ENCODE measurements at regions not wholly inside any gene's neighbourhood (a gene's known extent, or its start where the extent isn't known, plus 50 kb on each side); places are given as distances from the start of the nearest gene placed in this dataset.

GRCh38 chr9:28267351-28267750, 694.1 kb upstream of the C9orf72 start:
- H2BK20ac ChIP-seq (ENCODE audit: low read depth, low read length, poor library complexity, severe bottlenecking) = no peak overlapping the region
- Mint-ChIP-seq H3K27me3 (ENCODE audit: low read depth) (no peaks in the 10 kb centered on the region), H3K27ac (no peak overlapping the region; a peak in 1 of 7 replicates), H3K4me3 (no peak overlapping the region), H3K9me3 (no peaks in the 10 kb centered on the region; a peak in 1 of 5 replicates), H3K4me1 (no peaks in the 10 kb centered on the region), H3K36me3 (ENCODE audit: insufficient read depth in 1 of 3, low read depth in 3 of 3) (no peaks in the 10 kb centered on the region)
- H4K91ac ChIP-seq (ENCODE audit: insufficient read length, low read depth, low read length) = no peak overlapping the region
- no peak overlapping the region for H2BK15ac ChIP-seq (ENCODE audit: low read depth, low read length)
- no peak overlapping the region for H3K4me2 ChIP-seq (ENCODE audit: insufficient read depth, insufficient read length, low read length)
- H3K56ac ChIP-seq (ENCODE audit: insufficient read length, low read depth, low read length) = no peak overlapping the region
- H3K27ac ChIP-seq (ENCODE audit: insufficient read length, low read depth, low read length) = no peak overlapping the region
- H3K9me3 ChIP-seq (ENCODE audit: control insufficient read depth, low read depth, low read length) = no peaks in the 10 kb centered on the region
- no peak overlapping the region for H2AFZ ChIP-seq (ENCODE audit: low read length)
- no peak overlapping the region for H3K18ac ChIP-seq (ENCODE audit: insufficient read length, low read depth, low read length)
- 100% methylated on average over 1 of the region's 6 CpGs for WGBS (ENCODE audit: extremely low coverage, insufficient read length, low lambda C conversion rate)
- no peak overlapping the region for H4K8ac ChIP-seq (replicated peaks; ENCODE audit: insufficient read length, low read depth, low read length)
- H2AK5ac ChIP-seq (ENCODE audit: insufficient read length, low read length) = no peak overlapping the region
- H3K4ac ChIP-seq (ENCODE audit: low read depth, low read length) = no peak overlapping the region
- TF ChIP-seq, protein P1, sequence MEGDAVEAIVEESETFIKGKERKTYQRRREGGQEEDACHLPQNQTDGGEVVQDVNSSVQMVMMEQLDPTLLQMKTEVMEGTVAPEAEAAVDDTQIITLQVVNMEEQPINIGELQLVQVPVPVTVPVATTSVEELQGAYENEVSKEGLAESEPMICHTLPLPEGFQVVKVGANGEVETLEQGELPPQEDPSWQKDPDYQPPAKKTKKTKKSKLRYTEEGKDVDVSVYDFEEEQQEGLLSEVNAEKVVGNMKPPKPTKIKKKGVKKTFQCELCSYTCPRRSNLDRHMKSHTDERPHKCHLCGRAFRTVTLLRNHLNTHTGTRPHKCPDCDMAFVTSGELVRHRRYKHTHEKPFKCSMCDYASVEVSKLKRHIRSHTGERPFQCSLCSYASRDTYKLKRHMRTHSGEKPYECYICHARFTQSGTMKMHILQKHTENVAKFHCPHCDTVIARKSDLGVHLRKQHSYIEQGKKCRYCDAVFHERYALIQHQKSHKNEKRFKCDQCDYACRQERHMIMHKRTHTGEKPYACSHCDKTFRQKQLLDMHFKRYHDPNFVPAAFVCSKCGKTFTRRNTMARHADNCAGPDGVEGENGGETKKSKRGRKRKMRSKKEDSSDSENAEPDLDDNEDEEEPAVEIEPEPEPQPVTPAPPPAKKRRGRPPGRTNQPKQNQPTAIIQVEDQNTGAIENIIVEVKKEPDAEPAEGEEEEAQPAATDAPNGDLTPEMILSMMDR (conservative IDR thresholded peaks at IDR 0.05) = no peak
- no peaks in the 10 kb centered on the region for H3K4me1 ChIP-seq (ENCODE audit: insufficient read depth, low read length)
- H2BK12ac ChIP-seq (ENCODE audit: insufficient read length, low read depth, low read length) = no peak overlapping the region
- H3K23ac ChIP-seq (ENCODE audit: insufficient read length, low read depth, low read length) = no peak overlapping the region
- no peak overlapping the region for H2BK120ac ChIP-seq (ENCODE audit: low read depth, low read length, poor library complexity, severe bottlenecking)
- H3K23me2 ChIP-seq (ENCODE audit: insufficient read length, low read depth, low read length, poor library complexity, severe bottlenecking) = no peaks in the 10 kb centered on the region
- no peak for DNase-seq
- H2BK5ac ChIP-seq (ENCODE audit: insufficient read length, low read length) = peak overlapping the region; percentile 53
- H4K20me1 ChIP-seq (ENCODE audit: control insufficient read depth, insufficient read depth, insufficient read length) = no peaks in the 10 kb centered on the region
- H3T11ph ChIP-seq (ENCODE audit: low read length) = no peak overlapping the region
- H3K14ac ChIP-seq (ENCODE audit: insufficient read depth, low read length) = no peak overlapping the region; the same call in 1 of the 2 replicates
- no peaks in the 10 kb centered on the region for H3K27me3 ChIP-seq (ENCODE audit: insufficient read depth, low read length)
- no peak overlapping the region for H3K9ac ChIP-seq (ENCODE audit: extremely low read depth, insufficient read length, low read length)
- H3K79me2 ChIP-seq (ENCODE audit: insufficient read depth, low read length) = no peaks in the 10 kb centered on the region
- H3K79me1 ChIP-seq (ENCODE audit: insufficient read depth, low read depth, low read length, poor library complexity, severe bottlenecking) = no peaks in the 10 kb centered on the region
- no peak overlapping the region for H4K5ac ChIP-seq (ENCODE audit: insufficient read length, low read depth, low read length)

All from H9 (cell line).